OCI-LY1 (cell line): ENCODE measurements at regions not wholly inside any gene's neighbourhood (a gene's known extent, or its start where the extent isn't known, plus 50 kb on each side); places are given as distances from the start of the nearest gene placed in this dataset.

Experiments
- H2AFZ ChIP-seq: fragments of 200-600 bp; sonication (generic), shearing (Covaris generic); 2 replicates; pipeline ENCODE4 v1.6.0; 2014; ENCODE audit warnings: antibody characterized with exemption, mild to moderate bottlenecking, low read length
- H3F3A ChIP-seq: fragments of 200-600 bp; sonication (generic), shearing (Covaris generic); 2 replicates; pipeline ENCODE4 v1.6.0; 2014; ENCODE audit warnings: mild to moderate bottlenecking, antibody characterized with exemption, low read length, moderate library complexity; ENCODE audit not compliant: insufficient read depth
- H3K27ac ChIP-seq: fragments of 200-600 bp; sonication (generic); 2 replicates; pipeline ENCODE4 v1.5.1; 2014; ENCODE audit warnings: low read length, mixed run types, mild to moderate bottlenecking, low read depth; ENCODE audit not compliant: poor library complexity, severe bottlenecking
- H3K27me3 ChIP-seq: fragments of 200-600 bp; sonication (generic); 2 replicates; pipeline ENCODE4 v1.6.0; 2014; ENCODE audit warnings: antibody characterized with exemption, mild to moderate bottlenecking, low read length, moderate library complexity; ENCODE audit not compliant: insufficient read depth
- H3K36me3 ChIP-seq: fragments of 200-600 bp; sonication (generic); 2 replicates; pipeline ENCODE4 v1.6.1; 2014; ENCODE audit warnings: mild to moderate bottlenecking, antibody characterized with exemption, low read length, moderate library complexity, mixed read lengths; ENCODE audit not compliant: insufficient read depth
- H3K4me1 ChIP-seq: fragments of 200-600 bp; sonication (generic); 2 replicates; pipeline ENCODE4 v1.5.1; 2014; ENCODE audit warnings: mild to moderate bottlenecking, low read length, moderate library complexity; ENCODE audit not compliant: insufficient read depth, severe bottlenecking
- H3K4me2 ChIP-seq: fragments of 200-600 bp; sonication (generic), shearing (Covaris generic); 2 replicates; pipeline ENCODE4 v1.6.1; 2014; ENCODE audit warnings: low read length
- H3K4me3 ChIP-seq: fragments of 200-600 bp; sonication (generic); 2 replicates; pipeline ENCODE4 v1.5.1; 2014; ENCODE audit warnings: low read length, low read depth, mild to moderate bottlenecking, mixed read lengths; ENCODE audit not compliant: poor library complexity, severe bottlenecking
- H3K79me2 ChIP-seq: fragments of 200-600 bp; shearing (Covaris generic); 2 replicates; pipeline ENCODE4 v1.6.1; 2016; ENCODE audit warnings: mixed run types, low read length, mixed read lengths; ENCODE audit not compliant: insufficient read depth
- H3K9ac ChIP-seq: fragments of 200-600 bp; sonication (generic), shearing (Covaris generic); 2 replicates; pipeline ENCODE4 v1.6.1; 2014; ENCODE audit warnings: mild to moderate bottlenecking, low read length, mixed read lengths
- H3K9me2 ChIP-seq: fragments of 200-600 bp; sonication (generic), shearing (Covaris generic); 2 replicates; pipeline ENCODE4 v1.6.1; 2014; ENCODE audit warnings: low read depth, mild to moderate bottlenecking, low read length, mixed read lengths
- H3K9me3 ChIP-seq: fragments of 200-600 bp; shearing (Covaris generic); 2 replicates; pipeline ENCODE4 v1.6.1; 2014; ENCODE audit warnings: low read length, mixed read lengths
- H4K20me1 ChIP-seq: fragments of 200-600 bp; sonication (generic), shearing (Covaris generic); 2 replicates; pipeline ENCODE4 v1.6.0; 2016; ENCODE audit warnings: mild to moderate bottlenecking, low read length; ENCODE audit not compliant: insufficient read depth
- CTCF ChIP-seq: fragments of 200-600 bp; sonication (generic), shearing (Covaris generic); IDR thresholded peaks from 2 replicates; pipeline ENCODE4 v1.5.1; 2017; ENCODE audit warnings: mild to moderate bottlenecking, antibody characterized with exemption, low read length, moderate library complexity, mixed read lengths
- EZH2 ChIP-seq: fragments of 200-600 bp; sonication (generic), shearing (Covaris generic); IDR thresholded peaks from 2 replicates; pipeline ENCODE4 v1.8.0; 2017; ENCODE audit warnings: borderline replicate concordance, mixed run types, mild to moderate bottlenecking, antibody characterized with exemption, low read length, moderate library complexity, mixed read lengths

- no peak overlapping the region for H2AFZ ChIP-seq
- no peak for TF ChIP-seq EZH2
- TF ChIP-seq CTCF = no peak
- no peaks in the 10 kb centered on the region for H3K4me1 ChIP-seq
- no peaks in the 10 kb centered on the region for H4K20me1 ChIP-seq
- H3K9me3 ChIP-seq = no peaks in the 10 kb centered on the region
- no peaks in the 10 kb centered on the region for H3F3A ChIP-seq
- no peaks in the 10 kb centered on the region for H3K9me2 ChIP-seq
- no peak overlapping the region for H3K4me3 ChIP-seq
- H3K36me3 ChIP-seq = no peaks in the 10 kb centered on the region
- no peaks in the 10 kb centered on the region for H3K79me2 ChIP-seq
- no peak overlapping the region for H3K27ac ChIP-seq
- H3K27me3 ChIP-seq = no peaks in the 10 kb centered on the region
- H3K9ac ChIP-seq = no peak overlapping the region
- no peak overlapping the region for H3K4me2 ChIP-seq
These were observed 1101.2 kb upstream of the RBFOX1 start for GRCh38 chr16:6231398-6231797.

- Histone ChIP-seq H3K27me3 (no peaks in the 10 kb centered on the region), H2AFZ (no peak overlapping the region), H3F3A (no peaks in the 10 kb centered on the region), H3K4me2 (no peak overlapping the region), H3K36me3 (no peaks in the 10 kb centered on the region), H3K4me1 (no peaks in the 10 kb centered on the region), H3K9me3 (no peaks in the 10 kb centered on the region), H3K27ac (no peak overlapping the region), H3K9me2 (no peaks in the 10 kb centered on the region), H4K20me1 (no peaks in the 10 kb centered on the region), H3K4me3 (no peak overlapping the region), H3K79me2 (no peaks in the 10 kb centered on the region), H3K9ac (no peak overlapping the region)
- TF ChIP-seq EZH2 (no peak), CTCF (no peak)
These were observed 1103.5 kb upstream of the RBFOX1 start for GRCh38 chr16:6229186-6229585.

GRCh38 chr16:6218855-6219254 is 1113.8 kb upstream of the RBFOX1 start:
- TF ChIP-seq EZH2 = no peak
- no peak for TF ChIP-seq CTCF
- H3K27ac ChIP-seq = no peak overlapping the region
- no peaks in the 10 kb centered on the region for H4K20me1 ChIP-seq
- H3K4me2 ChIP-seq = no peak overlapping the region
- H3K79me2 ChIP-seq = no peaks in the 10 kb centered on the region
- H3F3A ChIP-seq = no peaks in the 10 kb centered on the region
- no peaks in the 10 kb centered on the region for H3K4me1 ChIP-seq
- H3K9ac ChIP-seq = no peak overlapping the region
- H3K27me3 ChIP-seq = no peaks in the 10 kb centered on the region
- no peaks in the 10 kb centered on the region for H3K9me3 ChIP-seq
- no peak overlapping the region for H3K4me3 ChIP-seq
- no peak overlapping the region for H2AFZ ChIP-seq
- H3K36me3 ChIP-seq = no peaks in the 10 kb centered on the region
- H3K9me2 ChIP-seq = no peaks in the 10 kb centered on the region
